CD4-positive, alpha-beta T cell treated with Interleukin-15 for 4 hours (primary cell): ENCODE measurements at regions not wholly inside any gene's neighbourhood (a gene's known extent, or its start where the extent isn't known, plus 50 kb on each side); places are given as distances from the start of the nearest gene placed in this dataset.

Experiments
- DNase-seq: peaks from one replicate; pipeline ENCODE4 v3.0.0-alpha.2; 2020; ENCODE audit warnings: low spot score

DNA sequence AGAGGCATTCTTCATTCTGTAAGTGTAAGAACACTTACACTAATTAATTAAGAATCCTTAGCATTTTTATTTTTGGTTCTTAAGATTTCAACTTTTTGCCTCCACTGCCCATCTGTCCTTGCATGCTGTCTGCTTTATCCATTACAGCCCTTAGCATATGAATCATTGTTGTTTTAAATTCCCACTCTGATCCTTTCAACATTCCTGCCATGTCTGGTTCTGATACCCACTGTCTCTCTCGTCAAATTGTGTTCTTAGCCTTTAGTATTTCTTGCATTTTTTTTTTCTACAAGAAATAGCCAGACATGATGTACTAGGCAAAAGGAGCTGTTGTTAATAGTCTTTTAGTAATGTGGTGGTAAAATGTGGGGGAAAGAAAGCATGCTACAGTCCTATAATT is 1360.0 kb downstream of the TECRL start:
- DNase-seq = no peak

DNA sequence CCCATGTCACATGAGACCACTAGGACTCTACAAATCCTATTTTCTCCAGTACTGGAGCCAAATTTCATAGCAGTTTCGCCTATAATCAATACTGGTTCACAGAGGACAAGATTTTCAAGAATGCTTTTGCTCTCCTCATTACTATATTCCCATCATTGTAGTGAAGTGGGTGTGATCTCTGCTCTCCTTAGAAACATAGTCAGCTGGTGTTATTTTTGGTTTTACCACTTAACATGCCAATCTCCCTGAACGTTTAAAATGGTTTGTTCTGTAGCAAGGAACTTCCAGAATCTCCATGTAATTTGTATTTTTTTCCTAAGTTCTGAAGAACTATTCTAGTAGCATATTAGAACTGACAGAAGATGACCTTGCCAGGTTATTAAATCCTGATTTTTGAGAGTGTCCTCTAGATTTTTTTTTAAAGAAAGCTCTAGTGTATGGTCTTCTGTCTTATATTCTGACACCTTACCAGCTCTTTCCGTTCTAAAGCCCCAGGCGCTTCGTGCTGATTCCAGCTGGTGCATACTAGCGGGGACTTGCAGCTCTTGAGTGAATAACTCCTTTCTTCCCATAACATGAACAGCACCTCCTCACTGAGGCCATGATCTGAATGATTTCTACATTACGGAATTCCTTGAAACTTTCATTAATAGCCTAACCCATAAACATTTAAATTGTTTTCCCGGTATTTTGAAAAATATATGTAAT is 1372.9 kb downstream of the TECRL start:
- DNase-seq = no peak

DNA sequence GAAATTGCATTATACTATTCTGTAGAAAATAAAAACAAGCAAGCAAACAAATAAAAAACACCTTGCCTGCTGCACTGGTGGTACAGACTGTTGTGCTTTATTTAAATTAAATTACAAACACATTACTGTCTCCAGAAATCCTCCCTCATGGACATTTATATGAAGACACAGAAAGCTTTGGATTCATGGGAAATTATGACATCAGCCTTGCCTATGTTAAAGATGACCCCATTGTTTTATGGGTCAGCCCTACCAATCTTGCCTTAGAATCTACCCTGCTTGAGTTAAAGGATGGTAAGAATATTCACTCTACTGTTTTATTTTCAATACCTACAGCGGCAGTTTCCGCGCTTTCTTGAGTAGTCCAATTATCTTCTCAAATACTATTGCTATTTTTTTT is 1379.9 kb downstream of the TECRL start:
- no peak for DNase-seq

DNA sequence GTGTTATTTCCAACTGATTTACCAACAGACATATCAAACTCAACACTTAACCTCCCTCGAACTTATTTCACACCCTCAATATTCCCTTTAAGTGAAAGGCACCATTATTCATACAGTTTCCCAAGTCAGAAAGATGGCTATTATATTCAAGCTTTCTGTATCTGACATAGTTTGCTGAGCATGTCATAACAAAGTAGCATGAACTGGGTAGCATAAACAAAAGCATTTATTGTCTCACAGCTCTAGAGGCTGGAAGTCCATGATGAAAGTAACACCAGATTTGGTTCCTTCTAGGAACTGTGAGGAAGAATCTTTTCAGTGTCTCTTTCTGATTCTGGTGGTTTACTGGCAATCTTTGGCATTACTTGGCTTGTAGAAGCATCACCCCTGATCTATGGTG is 1388.6 kb downstream of the TECRL start:
- DNase-seq = no peak

DNA sequence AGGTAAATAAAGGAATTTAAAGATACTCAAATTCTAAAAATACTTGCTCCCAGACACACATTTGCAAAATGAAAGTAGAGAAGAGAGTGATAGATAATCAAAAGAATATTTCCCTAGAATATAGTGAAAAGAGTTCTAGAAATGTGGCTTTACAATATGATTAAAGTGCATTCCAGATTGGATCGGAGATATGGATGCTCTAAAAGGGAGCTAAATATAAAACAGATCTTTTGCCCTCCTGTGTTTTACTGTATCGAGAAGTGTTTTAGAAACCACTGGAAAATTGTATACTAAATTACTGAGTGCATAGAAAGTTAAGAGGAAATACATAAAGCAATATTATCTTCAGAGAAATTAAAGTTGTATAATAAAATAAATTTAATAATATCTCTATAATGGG is 1392.0 kb downstream of the TECRL start:
- DNase-seq = no peak

DNA sequence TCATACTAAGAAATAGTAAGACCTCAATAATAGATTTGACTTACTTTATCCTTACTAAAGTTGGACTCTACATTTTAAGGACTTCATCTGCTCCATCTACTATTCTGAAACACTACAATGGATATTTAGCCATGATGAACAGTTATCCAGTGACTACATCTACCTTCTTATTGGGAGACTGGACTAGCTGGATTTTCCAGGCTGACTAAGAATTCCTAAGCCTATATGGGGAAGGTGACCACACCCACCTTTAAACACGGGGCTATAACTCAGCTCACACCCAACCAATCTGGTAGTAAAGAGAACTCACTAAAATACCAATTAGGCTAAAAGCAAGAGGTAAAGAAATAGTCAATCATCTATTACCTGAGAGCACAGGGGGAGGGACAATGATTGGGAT is 1438.4 kb downstream of the TECRL start:
- no peak for DNase-seq

DNA sequence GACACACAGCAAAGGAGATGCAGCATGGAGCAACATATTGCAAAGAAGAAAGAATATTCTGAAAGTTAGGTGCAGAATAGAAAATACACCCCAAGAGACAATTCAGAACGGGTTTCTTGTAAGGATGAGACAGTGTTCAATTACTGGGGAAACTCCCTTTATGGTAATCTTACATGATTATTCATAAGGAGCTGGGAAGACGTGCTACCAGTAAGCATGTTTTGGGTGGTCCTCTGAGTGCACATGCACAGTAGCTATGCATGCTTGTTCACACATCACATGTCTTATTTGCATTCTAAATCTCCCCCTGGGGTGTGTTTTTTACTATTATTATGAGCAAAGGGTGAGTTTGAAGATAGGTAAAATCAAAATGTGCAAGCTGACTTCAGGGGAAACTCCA is 1448.8 kb downstream of the TECRL start:
- DNase-seq = no peak

DNA sequence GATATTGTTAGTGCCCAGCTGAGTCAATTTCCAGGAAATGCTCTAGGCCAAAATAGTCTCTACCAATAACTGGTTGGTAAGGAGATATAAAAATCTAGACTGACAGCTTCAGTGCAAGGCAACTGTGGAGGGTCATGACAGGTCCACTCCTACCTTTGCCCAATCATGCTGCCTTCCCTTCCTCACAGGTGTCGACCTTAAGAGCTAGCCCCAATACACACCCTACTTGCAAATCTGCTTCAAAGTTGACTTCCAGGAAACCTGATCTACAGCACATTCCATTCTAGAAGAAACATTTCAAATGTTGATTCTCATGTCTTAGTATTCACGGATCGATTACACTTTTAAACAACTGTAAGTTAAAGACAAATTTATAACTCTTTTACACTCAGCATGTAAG is 1455.5 kb downstream of the TECRL start:
- no peak for DNase-seq

DNA sequence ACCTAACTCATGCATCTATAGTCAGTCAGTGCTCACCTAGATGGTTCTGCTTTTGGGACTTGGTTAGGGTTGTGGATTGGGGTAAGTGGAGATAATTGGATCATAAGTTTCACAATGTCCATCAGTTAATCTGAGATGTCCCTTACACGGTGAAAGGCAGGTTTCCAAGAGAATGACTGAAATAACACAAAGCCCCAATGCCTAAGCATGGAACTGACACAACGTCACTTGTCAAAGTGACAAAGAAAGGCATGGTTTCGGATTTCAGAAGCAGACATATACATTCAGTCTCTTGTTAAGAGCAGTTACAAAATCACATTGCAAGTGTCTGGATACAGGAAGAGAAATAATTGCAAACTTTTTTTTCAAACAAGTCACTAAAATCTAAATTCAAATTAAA is 1456.9 kb downstream of the TECRL start:
- no peak for DNase-seq

DNA sequence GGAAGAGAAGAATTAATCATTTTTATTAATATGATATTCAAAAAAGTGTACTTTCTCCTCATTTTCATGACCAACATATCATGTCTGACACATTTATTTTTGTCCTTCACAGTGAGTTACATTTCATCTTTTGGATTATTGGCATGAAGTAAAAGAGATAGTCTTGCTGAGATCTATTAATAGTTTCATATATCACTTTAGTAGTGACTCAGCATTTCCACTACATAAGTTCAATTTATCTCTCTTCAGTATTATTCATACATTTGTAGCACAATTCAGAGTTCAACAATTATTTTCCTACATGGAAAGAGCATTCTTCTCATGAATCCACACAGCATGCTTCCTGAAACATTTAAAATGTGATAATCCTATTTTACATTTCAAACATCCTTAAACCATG is 1461.1 kb downstream of the TECRL start:
- DNase-seq = no peak

DNA sequence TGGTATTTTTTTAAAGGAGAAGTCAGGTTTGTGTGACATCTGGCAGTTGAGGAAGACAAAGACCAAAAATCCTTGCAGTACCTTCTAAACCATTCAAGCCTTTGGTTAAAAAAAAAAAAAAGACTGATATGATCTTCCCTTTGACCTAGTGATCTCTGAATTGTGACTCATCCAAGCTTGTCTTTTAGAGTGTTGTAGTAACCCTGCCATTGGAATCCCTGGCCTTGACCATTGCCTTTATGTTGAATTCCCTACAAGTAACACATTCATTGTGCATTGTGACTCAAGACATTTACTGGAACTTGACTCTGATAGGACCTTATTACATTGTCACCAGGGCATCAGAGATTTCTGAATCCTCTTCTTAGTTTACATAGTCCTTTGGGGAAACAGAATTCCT is 1469.0 kb downstream of the TECRL start:
- DNase-seq = no peak

DNA sequence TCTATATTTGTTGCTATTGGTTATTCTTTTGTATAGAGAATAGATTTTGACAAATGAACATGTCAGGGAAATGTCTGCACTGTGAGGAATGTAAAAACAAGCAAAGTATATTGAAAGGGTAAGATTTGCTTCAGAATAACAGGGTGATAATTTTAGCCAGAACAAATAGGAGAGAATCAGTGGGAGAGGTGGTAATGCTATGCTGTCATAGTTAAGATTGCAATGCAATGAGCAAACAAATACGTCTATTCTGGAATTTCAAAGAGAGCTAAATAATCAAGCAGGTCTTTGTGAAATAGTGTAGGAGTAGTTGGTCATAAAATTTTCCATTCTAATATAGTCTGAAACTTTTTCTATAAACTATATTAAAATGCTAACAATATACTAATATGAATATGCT is 1478.4 kb downstream of the TECRL start:
- no peak for DNase-seq

DNA sequence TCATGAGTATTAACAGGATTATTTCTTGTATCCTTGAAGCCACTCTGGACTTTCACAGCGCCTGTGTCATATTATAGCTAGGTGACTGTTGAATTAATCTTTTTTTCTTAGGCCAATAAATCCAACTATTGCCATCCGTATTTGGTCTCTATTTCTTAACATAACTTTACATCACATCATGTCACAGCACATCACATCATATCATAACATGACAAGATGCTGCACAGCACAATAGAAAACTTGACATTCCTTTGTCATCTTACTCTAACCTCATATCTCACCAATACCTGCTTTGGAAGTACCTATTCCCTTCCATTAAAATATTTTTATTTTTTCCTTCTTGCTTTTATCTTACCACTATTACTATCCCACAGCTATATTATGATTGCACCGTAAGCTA is 1480.8 kb downstream of the TECRL start:
- no peak for DNase-seq

DNA sequence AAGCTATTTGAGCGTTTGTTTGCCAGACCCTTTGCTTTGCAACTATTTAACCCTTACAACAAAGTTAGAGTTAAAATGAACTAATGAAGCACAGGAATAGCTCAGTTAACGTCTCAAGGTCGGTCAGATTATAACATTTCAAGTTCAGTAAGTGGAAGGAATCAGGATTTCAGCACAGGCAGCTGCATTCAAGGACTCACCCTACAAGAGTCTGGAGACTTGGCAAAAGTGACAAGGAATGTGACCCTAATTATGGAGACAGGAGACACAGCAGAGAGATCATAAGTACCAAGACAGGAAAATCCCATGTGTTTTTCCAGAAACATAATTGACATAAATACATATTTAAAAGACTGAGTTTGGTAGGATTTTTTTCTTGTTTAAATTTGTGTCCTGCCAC is 1481.7 kb downstream of the TECRL start:
- no peak for DNase-seq

DNA sequence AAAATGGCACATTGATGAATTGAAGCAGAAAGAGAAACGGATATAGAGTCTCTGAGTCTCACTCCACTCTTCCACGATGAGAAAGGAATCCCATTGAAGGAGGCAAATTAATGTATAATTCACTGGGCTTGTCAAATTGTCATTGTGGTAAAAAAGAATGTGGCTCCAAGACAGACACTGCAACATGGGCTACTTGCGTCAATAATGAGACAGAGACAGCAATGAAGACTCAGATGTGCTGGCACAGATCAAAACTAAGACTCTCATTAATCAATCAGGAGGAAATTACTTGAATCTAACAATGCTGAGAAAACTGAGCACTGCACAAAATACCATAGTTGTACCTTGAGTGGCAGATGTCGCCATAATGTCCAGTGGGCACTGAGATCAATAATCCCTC is 1485.5 kb downstream of the TECRL start:
- DNase-seq = no peak

DNA sequence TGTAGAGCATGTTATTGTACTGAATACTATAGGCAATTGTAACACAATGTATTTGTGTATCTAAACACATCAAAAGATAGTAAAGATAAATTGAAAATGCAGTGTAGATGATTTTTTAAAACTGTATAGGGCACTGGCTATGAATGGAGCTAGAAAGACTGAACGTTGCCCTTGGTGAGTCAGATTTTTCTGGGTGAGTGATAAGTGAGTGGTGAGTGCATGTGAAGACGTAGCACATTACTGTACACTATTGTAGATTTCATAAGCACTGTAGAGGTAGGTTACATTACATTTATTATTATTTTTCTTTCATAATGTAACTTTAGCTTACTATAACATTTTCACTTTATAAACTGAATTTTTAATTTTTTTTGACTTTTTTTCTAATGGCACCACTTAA is 1491.6 kb downstream of the TECRL start:
- no peak for DNase-seq

DNA sequence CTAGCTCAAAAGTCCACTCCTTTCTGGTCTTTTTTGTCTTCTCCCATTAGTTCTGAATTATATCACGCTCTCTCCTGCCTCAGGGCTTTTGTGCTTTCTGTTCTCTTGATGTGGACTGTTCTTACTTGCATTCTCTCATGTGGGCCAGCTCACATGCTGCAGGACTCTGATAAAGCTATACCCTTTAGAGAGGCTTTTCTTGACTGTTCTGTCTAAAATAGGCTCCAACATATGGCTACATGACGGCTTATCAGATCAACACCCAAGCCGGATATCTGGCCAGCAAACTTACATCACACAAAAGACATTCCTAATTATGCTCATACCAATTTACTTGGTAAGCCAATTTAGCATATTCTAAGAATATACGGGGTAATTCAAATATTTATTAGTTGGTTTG is 1494.5 kb downstream of the TECRL start:
- DNase-seq = no peak

DNA sequence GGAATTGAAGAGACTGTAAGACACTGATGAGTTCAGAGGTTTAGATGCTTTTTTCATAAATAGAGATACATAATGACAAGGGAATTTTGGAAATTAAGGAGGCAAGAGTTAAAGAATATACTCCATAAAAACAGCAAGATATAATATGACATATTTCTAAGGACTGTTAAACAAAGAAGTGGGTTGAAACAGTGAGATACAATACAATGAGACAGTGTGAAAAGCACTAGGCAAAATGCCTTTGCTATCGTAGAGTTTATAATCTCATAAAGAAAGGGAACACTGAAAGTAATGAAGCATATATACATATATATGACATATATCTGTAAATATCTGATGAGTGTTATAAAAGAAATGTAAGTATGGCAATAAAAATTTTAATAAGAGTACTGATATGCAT is 1496.2 kb downstream of the TECRL start:
- no peak for DNase-seq

DNA sequence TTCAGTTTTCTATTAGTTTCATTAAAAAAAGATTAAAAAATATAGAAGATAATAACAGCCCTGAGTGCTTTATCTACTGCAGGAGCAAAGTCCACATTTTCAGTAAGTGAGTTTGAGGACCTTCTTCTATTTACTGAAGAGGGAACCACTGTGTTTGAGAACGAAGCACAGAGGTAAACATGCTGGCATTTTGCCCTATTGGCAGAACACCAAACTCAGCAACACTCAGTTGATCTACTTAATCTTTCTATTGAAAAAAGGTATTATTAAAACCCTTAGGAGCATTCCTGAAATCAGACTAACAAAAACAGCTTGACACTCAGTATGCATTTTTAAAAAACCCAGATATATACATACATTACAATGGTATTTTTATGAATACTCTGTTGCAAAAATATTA is 1496.7 kb downstream of the TECRL start:
- no peak for DNase-seq

DNA sequence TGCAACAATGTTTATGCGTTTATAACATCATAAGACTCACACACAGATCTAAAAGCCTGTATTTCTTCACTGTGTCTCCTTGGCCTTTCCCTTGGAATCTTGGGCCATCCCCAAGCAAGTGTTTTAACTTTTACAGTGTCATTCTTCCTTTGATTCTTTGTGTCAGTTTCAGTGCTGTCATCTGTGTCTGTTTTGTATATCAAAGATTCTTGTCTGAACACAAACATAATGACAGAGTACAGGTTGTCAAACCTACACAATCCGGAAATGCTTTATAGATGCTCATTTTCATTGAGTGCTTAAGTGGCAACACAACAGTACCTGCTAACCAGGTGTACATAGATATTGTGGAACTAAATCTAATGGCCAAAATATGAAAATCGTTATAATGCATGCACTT is 1500.0 kb downstream of the TECRL start:
- no peak for DNase-seq

DNA sequence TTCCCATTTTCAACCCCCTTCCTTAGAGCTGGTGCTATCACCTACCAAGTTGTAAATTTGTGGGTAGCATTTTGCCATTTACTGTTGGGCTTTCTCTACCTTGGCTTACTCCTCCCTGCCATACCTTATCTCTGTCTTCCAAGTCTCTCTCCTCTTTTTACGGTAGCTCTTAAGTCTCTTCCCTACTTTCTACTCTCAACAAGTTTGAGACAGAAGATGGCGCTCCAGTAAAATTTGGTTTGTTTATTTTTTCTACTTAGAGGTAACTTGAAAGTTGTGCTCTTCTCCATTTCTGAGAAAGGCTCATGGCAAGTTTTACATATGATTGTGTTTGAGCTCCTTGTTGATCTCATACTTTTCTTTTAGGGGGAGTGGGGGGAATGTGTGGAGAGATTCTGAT is 1508.1 kb downstream of the TECRL start:
- no peak for DNase-seq

DNA sequence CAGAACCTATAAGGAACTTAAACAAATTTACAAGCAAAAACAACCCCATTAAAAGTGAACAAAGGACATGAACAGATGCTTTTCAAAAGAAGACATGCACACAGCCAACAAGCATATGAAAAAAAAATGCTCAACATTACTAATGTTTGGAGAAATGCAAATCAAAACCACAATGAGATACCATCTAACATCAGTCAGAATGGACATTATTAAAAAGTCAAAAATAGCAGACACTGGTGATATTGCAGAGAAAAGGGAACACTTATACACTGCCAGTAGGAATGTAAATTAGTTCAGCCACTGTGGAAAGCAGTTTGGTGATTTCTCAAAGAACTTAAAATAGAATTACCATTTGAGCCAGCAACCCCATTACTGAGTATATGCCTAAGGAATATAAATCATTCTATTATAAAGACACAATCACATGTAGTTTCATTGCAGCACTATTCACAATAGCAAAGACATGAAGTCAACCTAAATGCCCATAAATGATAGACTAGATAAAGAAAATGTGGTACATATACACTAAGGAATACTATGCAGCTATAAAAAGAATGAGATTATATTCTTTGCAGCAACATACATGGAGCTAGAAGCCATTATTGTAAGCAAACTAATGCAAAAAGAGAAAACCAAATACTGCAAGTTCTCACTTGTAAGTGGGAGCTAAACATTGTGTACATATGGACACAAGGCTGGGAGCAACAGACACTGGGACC is 1509.4 kb downstream of the TECRL start:
- no peak for DNase-seq

DNA sequence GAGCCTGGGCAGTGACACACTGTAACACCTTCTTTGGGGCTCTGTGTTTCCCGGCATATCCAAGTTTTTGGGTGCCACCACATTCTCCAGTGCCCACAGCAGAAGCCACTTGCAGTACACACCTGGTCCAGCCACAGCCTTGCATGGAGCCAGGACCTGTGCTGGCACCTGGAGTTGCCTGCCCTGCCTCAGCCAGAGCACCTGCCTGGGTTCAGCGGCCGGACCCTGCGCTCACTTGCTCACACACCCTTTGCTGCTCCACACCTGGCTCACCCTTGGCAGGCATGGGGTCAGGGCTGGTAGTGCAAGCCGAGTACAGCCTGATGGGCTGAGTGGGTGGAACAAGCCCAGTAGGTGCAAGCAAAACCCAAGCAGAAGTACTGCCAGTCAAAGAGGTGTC is 1511.1 kb downstream of the TECRL start:
- DNase-seq = no peak

DNA sequence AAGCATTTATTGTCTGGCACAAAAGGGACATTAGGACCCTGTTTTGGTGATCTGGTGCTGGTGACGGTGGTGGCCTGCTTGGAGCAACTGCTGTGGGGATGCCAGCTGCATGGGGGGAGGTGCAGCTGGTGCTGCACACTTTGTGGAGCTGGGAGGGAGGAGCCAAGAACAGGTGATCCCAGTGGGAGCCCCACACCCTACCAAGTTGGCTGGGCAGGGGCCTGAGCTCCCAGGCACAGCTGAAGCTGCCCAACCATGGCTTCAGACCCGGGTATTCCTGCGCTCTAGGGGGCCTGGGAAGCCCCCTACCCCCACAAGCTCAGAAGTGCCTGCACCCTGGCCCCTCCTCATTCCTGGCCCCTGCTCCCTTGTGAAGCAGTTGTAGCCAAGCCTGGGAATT is 1512.5 kb downstream of the TECRL start:
- DNase-seq = no peak
